HS-5 (cell line): ENCODE measurements at regions not wholly inside any gene's neighbourhood (a gene's known extent, or its start where the extent isn't known, plus 50 kb on each side); places are given as distances from the start of the nearest gene placed in this dataset.

ENCODE experiments used
- DNase-seq: peaks from one replicate; pipeline ENCODE4 v3.0.0-alpha.2; 2012; ENCODE audit warnings: low read depth

- no peak for DNase-seq
Measured at GRCh38 chr6:93524671-93525451, 105.5 kb upstream of the EPHA7 start.

- no peak for DNase-seq
Measured at GRCh38 chr6:93523365-93523764, 104.0 kb upstream of the EPHA7 start.

GRCh38 chr6:93516441-93516840, 97.1 kb upstream of the EPHA7 start:
- DNase-seq = no peak

GRCh38 chr6:93515736-93516135, 96.4 kb upstream of the EPHA7 start:
- no peak for DNase-seq

GRCh38 chr6:93498713-93499112, 79.4 kb upstream of the EPHA7 start:
- no peak for DNase-seq

GRCh38 chr6:93496548-93496947, 77.2 kb upstream of the EPHA7 start:
- DNase-seq = peak; percentile 4

GRCh38 chr6:93494057-93494456, 74.7 kb upstream of the EPHA7 start:
- no peak for DNase-seq

- DNase-seq = no peak
Measured at GRCh38 chr6:93474733-93475179, 55.4 kb upstream of the EPHA7 start.

GRCh38 chr6:93471281-93471680, 51.9 kb upstream of the EPHA7 start:
- DNase-seq = no peak
